ENCODE measurements at regions not wholly inside any gene's neighbourhood (a gene's known extent, or its start where the extent isn't known, plus 50 kb on each side); places are given as distances from the start of the nearest gene placed in this dataset.

- Histone ChIP-seq H3K27ac (ENCODE audit: low read depth in 2 of 2, low read length in 1 of 2) (no peak overlapping the region), H3K36me3 (ENCODE audit: control insufficient read depth in 2 of 2, insufficient read depth in 2 of 2, low read length in 1 of 2) (no peaks in the 10 kb centered on the region), H3K4me3 (ENCODE audit: low read depth in 1 of 2, low read length in 2 of 2) (no peak overlapping the region), H3K9me3 (ENCODE audit: control insufficient read depth in 2 of 2, insufficient read depth in 1 of 2, low read depth in 1 of 2, low read length in 1 of 2) (no peaks in the 10 kb centered on the region), H3K27me3 (ENCODE audit: control insufficient read depth in 1 of 2, insufficient read depth in 2 of 2, low read length in 2 of 2) (no peaks in the 10 kb centered on the region), H3K4me1 (ENCODE audit: control insufficient read depth in 2 of 2, insufficient read depth in 2 of 2, low read length in 1 of 2) (peaks cover 0 to 4% of the 10 kb centered on the region in 2 donors)
- 79 to 84% methylated on average over 17 to 18 of the region's 18 CpGs for WGBS, 2 donors
These were observed 248.1 kb upstream of the SALL3 start for GRCh38 chr18:78731398-78732032.

- WGBS, 2 donors = 74 to 75% methylated on average over 14 of the region's 14 CpGs
- no peak overlapping the region for H3K4me3 ChIP-seq (ENCODE audit: low read depth in 1 of 2, low read length in 2 of 2)
- no peaks in the 10 kb centered on the region for H3K9me3 ChIP-seq (ENCODE audit: control insufficient read depth in 2 of 2, insufficient read depth in 1 of 2, low read depth in 1 of 2, low read length in 1 of 2)
- H3K27me3 ChIP-seq (ENCODE audit: control insufficient read depth in 1 of 2, insufficient read depth in 2 of 2, low read length in 2 of 2) = no peaks in the 10 kb centered on the region
- H3K27ac ChIP-seq (ENCODE audit: low read depth in 2 of 2, low read length in 1 of 2) = no peak overlapping the region
- H3K36me3 ChIP-seq (ENCODE audit: control insufficient read depth in 2 of 2, insufficient read depth in 2 of 2, low read length in 1 of 2) = no peaks in the 10 kb centered on the region
- H3K4me1 ChIP-seq (ENCODE audit: control insufficient read depth in 2 of 2, insufficient read depth in 2 of 2, low read length in 1 of 2) = peaks cover 0 to 4% of the 10 kb centered on the region in 2 donors
These were observed 247.1 kb upstream of the SALL3 start for GRCh38 chr18:78732273-78733210.

GRCh38 chr18:78733762-78734613 lies 245.6 kb upstream of the SALL3 start:
- Histone ChIP-seq H3K27me3 (ENCODE audit: control insufficient read depth in 1 of 2, insufficient read depth in 2 of 2, low read length in 2 of 2) (no peaks in the 10 kb centered on the region), H3K9me3 (ENCODE audit: control insufficient read depth in 2 of 2, insufficient read depth in 1 of 2, low read depth in 1 of 2, low read length in 1 of 2) (no peaks in the 10 kb centered on the region), H3K4me1 (ENCODE audit: control insufficient read depth in 2 of 2, insufficient read depth in 2 of 2, low read length in 1 of 2) (peaks cover 0 to 3% of the 10 kb centered on the region in 2 donors), H3K27ac (ENCODE audit: low read depth in 2 of 2, low read length in 1 of 2) (no peak overlapping the region), H3K36me3 (ENCODE audit: control insufficient read depth in 2 of 2, insufficient read depth in 2 of 2, low read length in 1 of 2) (no peaks in the 10 kb centered on the region), H3K4me3 (ENCODE audit: low read depth in 1 of 2, low read length in 2 of 2) (no peak overlapping the region)
- WGBS, 2 donors = 76 to 77% methylated on average over 30 of the region's 30 CpGs

GRCh38 chr18:78734614-78734945 lies 245.0 kb upstream of the SALL3 start:
- H3K27ac ChIP-seq (ENCODE audit: low read depth in 2 of 2, low read length in 1 of 2) = no peak overlapping the region
- 88 to 90% methylated on average over 9 of the region's 9 CpGs for WGBS, 2 donors
- no peaks in the 10 kb centered on the region for H3K36me3 ChIP-seq (ENCODE audit: control insufficient read depth in 2 of 2, insufficient read depth in 2 of 2, low read length in 1 of 2)
- no peaks in the 10 kb centered on the region for H3K4me1 ChIP-seq (ENCODE audit: control insufficient read depth in 2 of 2, insufficient read depth in 2 of 2, low read length in 1 of 2)
- H3K4me3 ChIP-seq (ENCODE audit: low read depth in 1 of 2, low read length in 2 of 2) = no peak overlapping the region
- H3K9me3 ChIP-seq (ENCODE audit: control insufficient read depth in 2 of 2, insufficient read depth in 1 of 2, low read depth in 1 of 2, low read length in 1 of 2) = no peaks in the 10 kb centered on the region
- H3K27me3 ChIP-seq (ENCODE audit: control insufficient read depth in 1 of 2, insufficient read depth in 2 of 2, low read length in 2 of 2) = no peaks in the 10 kb centered on the region

GRCh38 chr18:78735131-78736014 lies 244.2 kb upstream of the SALL3 start:
- Histone ChIP-seq H3K4me3 (ENCODE audit: low read depth in 1 of 2, low read length in 2 of 2) (no peak overlapping the region), H3K36me3 (ENCODE audit: control insufficient read depth in 2 of 2, insufficient read depth in 2 of 2, low read length in 1 of 2) (no peaks in the 10 kb centered on the region), H3K9me3 (ENCODE audit: control insufficient read depth in 2 of 2, insufficient read depth in 1 of 2, low read depth in 1 of 2, low read length in 1 of 2) (no peaks in the 10 kb centered on the region), H3K27me3 (ENCODE audit: control insufficient read depth in 1 of 2, insufficient read depth in 2 of 2, low read length in 2 of 2) (no peaks in the 10 kb centered on the region), H3K27ac (ENCODE audit: low read depth in 2 of 2, low read length in 1 of 2) (no peak overlapping the region), H3K4me1 (ENCODE audit: control insufficient read depth in 2 of 2, insufficient read depth in 2 of 2, low read length in 1 of 2) (no peaks in the 10 kb centered on the region)
- 90 to 91% methylated on average over 47 to 48 of the region's 48 CpGs for WGBS, 2 donors

GRCh38 chr18:78736015-78736690 lies 243.5 kb upstream of the SALL3 start:
- H3K27me3 ChIP-seq (ENCODE audit: control insufficient read depth in 1 of 2, insufficient read depth in 2 of 2, low read length in 2 of 2) = no peaks in the 10 kb centered on the region
- H3K27ac ChIP-seq (ENCODE audit: low read depth in 2 of 2, low read length in 1 of 2) = no peak overlapping the region
- H3K36me3 ChIP-seq (ENCODE audit: control insufficient read depth in 2 of 2, insufficient read depth in 2 of 2, low read length in 1 of 2) = no peaks in the 10 kb centered on the region
- WGBS, 2 donors = 91 to 93% methylated on average over 33 of the region's 33 CpGs
- H3K4me1 ChIP-seq (ENCODE audit: control insufficient read depth in 2 of 2, insufficient read depth in 2 of 2, low read length in 1 of 2) = no peaks in the 10 kb centered on the region
- no peak overlapping the region for H3K4me3 ChIP-seq (ENCODE audit: low read depth in 1 of 2, low read length in 2 of 2)
- no peaks in the 10 kb centered on the region for H3K9me3 ChIP-seq (ENCODE audit: control insufficient read depth in 2 of 2, insufficient read depth in 1 of 2, low read depth in 1 of 2, low read length in 1 of 2)

GRCh38 chr18:78737006-78737915 lies 242.4 kb upstream of the SALL3 start:
- Histone ChIP-seq H3K4me1 (ENCODE audit: control insufficient read depth in 2 of 2, insufficient read depth in 2 of 2, low read length in 1 of 2) (no peaks in the 10 kb centered on the region), H3K27ac (ENCODE audit: low read depth in 2 of 2, low read length in 1 of 2) (no peak overlapping the region), H3K9me3 (ENCODE audit: control insufficient read depth in 2 of 2, insufficient read depth in 1 of 2, low read depth in 1 of 2, low read length in 1 of 2) (no peaks in the 10 kb centered on the region), H3K4me3 (ENCODE audit: low read depth in 1 of 2, low read length in 2 of 2) (no peak overlapping the region), H3K36me3 (ENCODE audit: control insufficient read depth in 2 of 2, insufficient read depth in 2 of 2, low read length in 1 of 2) (no peaks in the 10 kb centered on the region), H3K27me3 (ENCODE audit: control insufficient read depth in 1 of 2, insufficient read depth in 2 of 2, low read length in 2 of 2) (no peaks in the 10 kb centered on the region)
- WGBS, 2 donors = 81 to 82% methylated on average over 17 of the region's 17 CpGs

- H3K4me1 ChIP-seq (ENCODE audit: control insufficient read depth in 2 of 2, insufficient read depth in 2 of 2, low read length in 1 of 2) = no peaks in the 10 kb centered on the region
- H3K9me3 ChIP-seq (ENCODE audit: control insufficient read depth in 2 of 2, insufficient read depth in 1 of 2, low read depth in 1 of 2, low read length in 1 of 2) = no peaks in the 10 kb centered on the region
- H3K36me3 ChIP-seq (ENCODE audit: control insufficient read depth in 2 of 2, insufficient read depth in 2 of 2, low read length in 1 of 2) = no peaks in the 10 kb centered on the region
- H3K27me3 ChIP-seq (ENCODE audit: control insufficient read depth in 1 of 2, insufficient read depth in 2 of 2, low read length in 2 of 2) = no peaks in the 10 kb centered on the region
- 90 to 95% methylated on average over 5 of the region's 5 CpGs for WGBS, 2 donors
- no peak overlapping the region for H3K27ac ChIP-seq (ENCODE audit: low read depth in 2 of 2, low read length in 1 of 2)
- no peak overlapping the region for H3K4me3 ChIP-seq (ENCODE audit: low read depth in 1 of 2, low read length in 2 of 2)
These were observed 241.4 kb upstream of the SALL3 start for GRCh38 chr18:78738076-78738690.
